IPS DF 4.7 (cell line): ENCODE measurements at regions not wholly inside any gene's neighbourhood (a gene's known extent, or its start where the extent isn't known, plus 50 kb on each side); places are given as distances from the start of the nearest gene placed in this dataset.

ENCODE experiments used
- DNase-seq: peaks from one replicate; pipeline ENCODE4 v3.0.0-alpha.2; 2013; ENCODE audit warnings: low spot score; ENCODE audit errors: extremely low read depth

GRCh38 chr13:94968757-94969086, 256.4 kb upstream of the SOX21 start:
- no peak for DNase-seq

GRCh38 chr13:94968040-94968756, 255.9 kb upstream of the SOX21 start:
- no peak for DNase-seq

- no peak for DNase-seq
Observed at GRCh38 chr13:94967183-94968039, 255.1 kb upstream of the SOX21 start.

GRCh38 chr13:94966422-94966955, 254.1 kb upstream of the SOX21 start:
- DNase-seq: no peak

- DNase-seq: no peak
Observed at GRCh38 chr13:94959626-94960025, 247.3 kb upstream of the SOX21 start.

GRCh38 chr13:94956417-94957110, 244.2 kb upstream of the SOX21 start:
- no peak for DNase-seq

GRCh38 chr13:94952787-94953186, 240.4 kb upstream of the SOX21 start:
- DNase-seq: no peak

- no peak for DNase-seq
Observed at GRCh38 chr13:94950303-94950702, 238.0 kb upstream of the SOX21 start.

- no peak for DNase-seq
Observed at GRCh38 chr13:94947965-94948371, 235.6 kb upstream of the SOX21 start.

GRCh38 chr13:94947392-94947791, 235.0 kb upstream of the SOX21 start:
- no peak for DNase-seq

- DNase-seq: no peak
Observed at GRCh38 chr13:94946039-94946438, 233.7 kb upstream of the SOX21 start.

- no peak for DNase-seq
Observed at GRCh38 chr13:94938124-94938523, 225.8 kb upstream of the SOX21 start.

- DNase-seq: no peak
Observed at GRCh38 chr13:94936633-94937032, 224.3 kb upstream of the SOX21 start.

- no peak for DNase-seq
Observed at GRCh38 chr13:94933936-94934335, 221.6 kb upstream of the SOX21 start.

- DNase-seq: no peak
Observed at GRCh38 chr13:94933230-94933751, 220.9 kb upstream of the SOX21 start.

- DNase-seq: no peak
Observed at GRCh38 chr13:94928127-94928775, 215.9 kb upstream of the SOX21 start.

- DNase-seq: no peak
Observed at GRCh38 chr13:94925263-94925662, 212.9 kb upstream of the SOX21 start.

- DNase-seq: no peak
Observed at GRCh38 chr13:94921181-94921580, 208.8 kb upstream of the SOX21 start.

- DNase-seq: no peak
Observed at GRCh38 chr13:94920578-94920977, 208.2 kb upstream of the SOX21 start.

- no peak for DNase-seq
Observed at GRCh38 chr13:94917824-94918223, 205.5 kb upstream of the SOX21 start.

- DNase-seq: no peak
Observed at GRCh38 chr13:94914895-94915294, 202.6 kb upstream of the SOX21 start.
